ENCODE measurements at regions not wholly inside any gene's neighbourhood (a gene's known extent, or its start where the extent isn't known, plus 50 kb on each side); places are given as distances from the start of the nearest gene placed in this dataset.

GRCh38 chr14:101456246-101457175 is 104.8 kb upstream of the DIO3 start:
- TF ChIP-seq, protein P1, sequence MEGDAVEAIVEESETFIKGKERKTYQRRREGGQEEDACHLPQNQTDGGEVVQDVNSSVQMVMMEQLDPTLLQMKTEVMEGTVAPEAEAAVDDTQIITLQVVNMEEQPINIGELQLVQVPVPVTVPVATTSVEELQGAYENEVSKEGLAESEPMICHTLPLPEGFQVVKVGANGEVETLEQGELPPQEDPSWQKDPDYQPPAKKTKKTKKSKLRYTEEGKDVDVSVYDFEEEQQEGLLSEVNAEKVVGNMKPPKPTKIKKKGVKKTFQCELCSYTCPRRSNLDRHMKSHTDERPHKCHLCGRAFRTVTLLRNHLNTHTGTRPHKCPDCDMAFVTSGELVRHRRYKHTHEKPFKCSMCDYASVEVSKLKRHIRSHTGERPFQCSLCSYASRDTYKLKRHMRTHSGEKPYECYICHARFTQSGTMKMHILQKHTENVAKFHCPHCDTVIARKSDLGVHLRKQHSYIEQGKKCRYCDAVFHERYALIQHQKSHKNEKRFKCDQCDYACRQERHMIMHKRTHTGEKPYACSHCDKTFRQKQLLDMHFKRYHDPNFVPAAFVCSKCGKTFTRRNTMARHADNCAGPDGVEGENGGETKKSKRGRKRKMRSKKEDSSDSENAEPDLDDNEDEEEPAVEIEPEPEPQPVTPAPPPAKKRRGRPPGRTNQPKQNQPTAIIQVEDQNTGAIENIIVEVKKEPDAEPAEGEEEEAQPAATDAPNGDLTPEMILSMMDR (IDR thresholded peaks at IDR 0.05; ENCODE audit: low read depth, low read length) = no peak
- H3K4me3 ChIP-seq (ENCODE audit: low read depth, low read length) = no peak overlapping the region

DNA sequence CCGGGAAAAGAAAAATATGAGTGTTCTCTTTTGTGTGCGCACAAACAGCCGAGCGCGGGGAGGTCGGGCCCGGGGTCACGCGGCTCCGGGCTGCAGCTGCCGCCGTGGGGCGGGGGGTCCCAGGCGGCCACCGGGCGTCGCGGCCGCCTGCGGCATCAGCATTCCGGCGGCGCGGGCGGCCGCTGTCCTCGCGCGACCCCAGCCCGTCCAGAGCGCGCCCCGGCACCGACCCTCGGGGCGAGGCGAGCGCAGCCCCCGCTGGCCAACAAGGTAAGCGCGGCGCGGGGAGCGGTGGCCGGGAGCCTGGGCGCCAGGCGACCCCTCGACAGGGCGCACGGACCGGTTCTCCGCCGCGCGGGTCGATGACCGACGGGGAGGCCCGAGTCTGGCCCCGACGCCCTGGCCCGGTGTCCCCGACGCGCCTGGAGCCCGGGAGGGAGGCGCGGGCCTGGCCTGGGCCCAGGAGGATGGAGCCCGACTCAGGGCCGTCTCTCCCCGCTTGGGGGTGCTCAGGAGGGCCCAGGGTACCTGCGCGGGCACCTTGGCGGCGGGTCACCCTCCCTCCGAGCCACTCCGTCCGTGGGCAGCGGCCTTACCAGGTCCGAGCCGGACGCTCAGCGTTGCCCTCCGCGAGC is 103.9 kb upstream of the DIO3 start:
- no peak overlapping the region for H3K4me3 ChIP-seq (ENCODE audit: low read depth, low read length)
- TF ChIP-seq, protein P1 (IDR thresholded peaks at IDR 0.05; ENCODE audit: low read depth, low read length) = no peak

- TF ChIP-seq, protein P1 (IDR thresholded peaks at IDR 0.05; ENCODE audit: low read depth, low read length) = no peak
- H3K4me3 ChIP-seq (ENCODE audit: low read depth, low read length) = no peak overlapping the region
Observed at GRCh38 chr14:101457936-101458740, 103.2 kb upstream of the DIO3 start.

DNA sequence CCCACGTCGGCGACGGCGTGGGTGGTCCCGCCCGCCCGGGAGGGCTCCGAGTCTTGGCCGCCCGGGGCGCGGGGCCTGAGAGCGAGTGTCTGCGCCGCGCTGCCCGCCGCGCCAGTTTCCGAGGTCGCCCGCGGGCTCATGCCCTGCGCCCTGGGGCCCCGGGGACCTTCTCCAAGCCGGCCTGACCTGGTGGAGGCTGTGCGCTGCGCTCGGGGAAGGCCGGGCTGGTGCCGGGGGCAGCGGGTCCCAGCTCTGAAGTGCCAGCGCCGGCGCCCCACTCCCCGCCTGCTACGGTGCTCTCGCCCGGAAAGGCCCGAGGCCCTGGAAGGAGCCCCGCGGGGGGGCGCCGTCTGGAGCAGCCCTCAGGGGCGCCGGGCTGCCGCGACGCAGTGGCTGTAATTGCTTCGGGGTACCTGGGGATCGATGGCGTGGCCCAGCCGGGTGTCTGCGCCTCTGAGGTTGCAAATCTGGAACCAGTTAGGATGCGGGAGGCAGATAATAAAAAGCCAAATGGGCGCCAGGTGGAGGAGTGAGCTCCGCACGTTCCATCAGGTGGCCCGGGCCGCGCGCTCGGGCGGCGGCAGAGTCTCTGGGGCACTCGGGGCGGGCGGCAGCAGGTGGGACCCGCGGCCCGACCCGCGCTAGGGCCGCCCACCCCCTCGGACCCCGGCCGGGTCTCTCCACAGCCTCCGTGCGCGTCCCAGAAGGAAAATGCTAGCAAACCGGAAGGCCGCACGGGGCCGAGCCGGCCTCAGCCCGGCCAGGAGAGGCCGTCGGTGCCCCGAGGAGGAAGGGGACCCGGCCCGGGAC is 102.3 kb upstream of the DIO3 start:
- TF ChIP-seq, protein P1 (IDR thresholded peaks at IDR 0.05; ENCODE audit: low read depth, low read length) = no peak
- no peak overlapping the region for H3K4me3 ChIP-seq (ENCODE audit: low read depth, low read length)

DNA sequence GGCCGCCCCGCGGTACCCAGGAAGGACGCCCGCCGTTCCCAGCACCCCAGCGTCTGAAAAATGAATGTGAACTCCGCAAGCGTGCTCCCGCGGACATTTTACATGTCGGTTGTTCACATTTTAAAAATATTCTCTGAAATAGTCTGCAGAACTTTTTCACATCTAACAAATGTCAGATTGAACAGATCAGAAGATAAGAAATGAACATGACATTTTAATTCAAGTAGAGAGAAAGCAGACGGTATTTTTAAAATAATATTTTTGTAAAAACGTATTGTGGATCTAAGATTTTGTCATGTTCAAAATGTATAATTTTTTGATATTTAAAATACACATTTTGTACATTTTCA is 101.8 kb upstream of the DIO3 start:
- H3K4me3 ChIP-seq (ENCODE audit: low read depth, low read length) = no peak overlapping the region
- TF ChIP-seq, protein P1 (IDR thresholded peaks at IDR 0.05; ENCODE audit: low read depth, low read length) = no peak

GRCh38 chr14:101460521-101460920 is 100.8 kb upstream of the DIO3 start:
- H3K4me3 ChIP-seq (ENCODE audit: low read depth, low read length) = no peak overlapping the region
- TF ChIP-seq, protein P1 (IDR thresholded peaks at IDR 0.05; ENCODE audit: low read depth, low read length) = no peak
